ENCODE measurements at regions not wholly inside any gene's neighbourhood (a gene's known extent, or its start where the extent isn't known, plus 50 kb on each side); places are given as distances from the start of the nearest gene placed in this dataset.

- TF ChIP-seq NFIC (IDR thresholded peaks at IDR 0.05) (no peak), TAF1 (IDR thresholded peaks at IDR 0.05; ENCODE audit: low read depth) (no peak), TCF12 (IDR thresholded peaks at IDR 0.05; ENCODE audit: low read depth) (no peak), REST (IDR thresholded peaks at IDR 0.05; ENCODE audit: low read depth) (no peak), USF1 (IDR thresholded peaks at IDR 0.05) (no peak), FOXM1 (IDR thresholded peaks at IDR 0.05; ENCODE audit: borderline replicate concordance, low read depth) (no peak), TEAD4 (IDR thresholded peaks at IDR 0.05) (no peak), ZBTB7A (IDR thresholded peaks at IDR 0.05; ENCODE audit: low read depth) (no peak), RAD21 (IDR thresholded peaks at IDR 0.05; ENCODE audit: low read depth) (no peak), MAX (IDR thresholded peaks at IDR 0.05) (no peak), EP300 (IDR thresholded peaks at IDR 0.05; ENCODE audit: borderline replicate concordance) (no peak), CEBPB (IDR thresholded peaks at IDR 0.05) (no peak), YY1 (IDR thresholded peaks at IDR 0.05; ENCODE audit: low read depth) (no peak), CREB1 (IDR thresholded peaks at IDR 0.05; ENCODE audit: low read depth) (no peak), EGR1 (IDR thresholded peaks at IDR 0.05) (no peak)
Observed at GRCh38 chr16:5862103-5862840, 764.7 kb upstream of the EEF2KMT start.

- no peak for TF ChIP-seq EP300 (IDR thresholded peaks at IDR 0.05; ENCODE audit: borderline replicate concordance)
- no peak for TF ChIP-seq EGR1 (IDR thresholded peaks at IDR 0.05)
- no peak for TF ChIP-seq FOXM1 (IDR thresholded peaks at IDR 0.05; ENCODE audit: borderline replicate concordance, low read depth)
- TF ChIP-seq TCF12 (IDR thresholded peaks at IDR 0.05; ENCODE audit: low read depth): no peak
- TF ChIP-seq MAX (IDR thresholded peaks at IDR 0.05): no peak
- no peak for TF ChIP-seq TAF1 (IDR thresholded peaks at IDR 0.05; ENCODE audit: low read depth)
- TF ChIP-seq NFIC (IDR thresholded peaks at IDR 0.05): no peak
- TF ChIP-seq CEBPB (IDR thresholded peaks at IDR 0.05): no peak
- no peak for TF ChIP-seq TEAD4 (IDR thresholded peaks at IDR 0.05)
Observed at GRCh38 chr16:5861241-5861640, 763.6 kb upstream of the EEF2KMT start.

- TF ChIP-seq MAX (IDR thresholded peaks at IDR 0.05) (no peak), CREB1 (IDR thresholded peaks at IDR 0.05; ENCODE audit: low read depth) (no peak), YY1 (IDR thresholded peaks at IDR 0.05; ENCODE audit: low read depth) (no peak), ZBTB7A (IDR thresholded peaks at IDR 0.05; ENCODE audit: low read depth) (no peak), EGR1 (IDR thresholded peaks at IDR 0.05) (no peak), TCF12 (IDR thresholded peaks at IDR 0.05; ENCODE audit: low read depth) (no peak), RAD21 (IDR thresholded peaks at IDR 0.05; ENCODE audit: low read depth) (no peak), REST (IDR thresholded peaks at IDR 0.05; ENCODE audit: low read depth) (no peak), TAF1 (IDR thresholded peaks at IDR 0.05; ENCODE audit: low read depth) (no peak)
Observed at GRCh38 chr16:5858180-5858579, 760.6 kb upstream of the EEF2KMT start.

GRCh38 chr16:5854027-5854426 is 756.4 kb upstream of the EEF2KMT start:
- TF ChIP-seq YY1 (IDR thresholded peaks at IDR 0.05; ENCODE audit: low read depth) (no peak), EP300 (IDR thresholded peaks at IDR 0.05; ENCODE audit: borderline replicate concordance) (no peak), TEAD4 (IDR thresholded peaks at IDR 0.05) (no peak), NFIC (IDR thresholded peaks at IDR 0.05) (no peak), FOXM1 (IDR thresholded peaks at IDR 0.05; ENCODE audit: borderline replicate concordance, low read depth) (no peak), ZBTB7A (IDR thresholded peaks at IDR 0.05; ENCODE audit: low read depth) (no peak), REST (IDR thresholded peaks at IDR 0.05; ENCODE audit: low read depth) (no peak), MAX (IDR thresholded peaks at IDR 0.05) (no peak)

Measured in Ishikawa (cell line).